ENCODE measurements at regions not wholly inside any gene's neighbourhood (a gene's known extent, or its start where the extent isn't known, plus 50 kb on each side); places are given as distances from the start of the nearest gene placed in this dataset.
A peak's percentile ranks its signal among the peaks of the same experiment; 100 is the strongest.

GRCh38 chr11:116481126-116481675 lies 291.6 kb downstream of the BUD13 start:
- no peaks in the 10 kb centered on the region for H3K36me3 ChIP-seq
- DNase-seq (ENCODE audit: low spot score in 2 of 2) = peak in 1 of 2 donors; percentile 16
- WGBS = 87% methylated on average over 3 of the region's 3 CpGs
- H3K27me3 ChIP-seq = peaks cover 22% of the 10 kb centered on the region
- no peak overlapping the region for H3K27ac ChIP-seq
- TF ChIP-seq POLR2A (IDR thresholded peaks at IDR 0.05) (no peak), EP300 (IDR thresholded peaks at IDR 0.05) (no peak), CTCF (IDR thresholded peaks at IDR 0.05) (no peak), POLR2AphosphoS5 (IDR thresholded peaks at IDR 0.05) (no peak)
- no peak overlapping the region for H3K4me3 ChIP-seq
- no peaks in the 10 kb centered on the region for H3K9me3 ChIP-seq
- H3K4me1 ChIP-seq = no peaks in the 10 kb centered on the region

GRCh38 chr11:116478669-116479668 lies 293.8 kb downstream of the BUD13 start:
- 67% methylated on average over 7 of the region's 7 CpGs for WGBS
- Histone ChIP-seq H3K27me3 (peaks cover 10% of the 10 kb centered on the region), H3K4me1 (no peaks in the 10 kb centered on the region), H3K9me3 (no peaks in the 10 kb centered on the region), H3K27ac (no peak overlapping the region), H3K36me3 (no peaks in the 10 kb centered on the region), H3K4me3 (no peak overlapping the region)
- TF ChIP-seq POLR2A (IDR thresholded peaks at IDR 0.05) = no peak
- no peak for TF ChIP-seq EP300 (IDR thresholded peaks at IDR 0.05)
- TF ChIP-seq POLR2AphosphoS5 (IDR thresholded peaks at IDR 0.05) = no peak
- TF ChIP-seq CTCF (IDR thresholded peaks at IDR 0.05) = no peak
- no peak for DNase-seq (ENCODE audit: low spot score in 2 of 2)

- no peaks in the 10 kb centered on the region for H3K4me1 ChIP-seq
- no peak overlapping the region for H3K27ac ChIP-seq
- no peaks in the 10 kb centered on the region for H3K9me3 ChIP-seq
- no peak for DNase-seq (ENCODE audit: low spot score in 2 of 2)
- H3K27me3 ChIP-seq = peaks cover 6% of the 10 kb centered on the region
- no peak for TF ChIP-seq POLR2A (IDR thresholded peaks at IDR 0.05)
- no peak for TF ChIP-seq CTCF (IDR thresholded peaks at IDR 0.05)
- TF ChIP-seq EP300 (IDR thresholded peaks at IDR 0.05) = no peak
- no peak for TF ChIP-seq POLR2AphosphoS5 (IDR thresholded peaks at IDR 0.05)
- H3K36me3 ChIP-seq = no peaks in the 10 kb centered on the region
- no peak overlapping the region for H3K4me3 ChIP-seq
- WGBS = 53% methylated on average over 8 of the region's 8 CpGs
These were observed 294.6 kb downstream of the BUD13 start for GRCh38 chr11:116478205-116478604.

GRCh38 chr11:116473790-116474346 lies 298.9 kb downstream of the BUD13 start:
- WGBS = 64% methylated on average over 3 of the region's 3 CpGs

More at GRCh38 chr11:116473790-116474346, 298.9 kb downstream of the BUD13 start:
- H3K27me3 ChIP-seq = no peaks in the 10 kb centered on the region
- no peak overlapping the region for H3K4me3 ChIP-seq
- H3K9me3 ChIP-seq = no peaks in the 10 kb centered on the region
- TF ChIP-seq EP300 (IDR thresholded peaks at IDR 0.05) (no peak), POLR2A (IDR thresholded peaks at IDR 0.05) (no peak), POLR2AphosphoS5 (IDR thresholded peaks at IDR 0.05) (no peak), CTCF (IDR thresholded peaks at IDR 0.05) (no peak)
- no peak for DNase-seq (ENCODE audit: low spot score in 2 of 2)
- H3K27ac ChIP-seq = no peak overlapping the region
- no peaks in the 10 kb centered on the region for H3K36me3 ChIP-seq
- no peaks in the 10 kb centered on the region for H3K4me1 ChIP-seq

All from suprapubic skin (tissue), 4 donors.